Right lobe of liver (tissue), 4 donors: ENCODE measurements at regions not wholly inside any gene's neighbourhood (a gene's known extent, or its start where the extent isn't known, plus 50 kb on each side); places are given as distances from the start of the nearest gene placed in this dataset.

Experiments
- POLR2A ChIP-seq: fragments of 450-650 bp; IDR thresholded peaks from one replicate; pipeline ENCODE4 v1.6.1; 2017; ENCODE audit warnings: antibody characterized with exemption, mild to moderate bottlenecking
- TF ChIP-seq, protein P1 (sequence below), 4 donors: fragments of 200-600 bp in 3 of 4; fragments of 450-650 bp in 1 of 4; IDR thresholded peaks; one replicate each; pipeline versions ENCODE4 v1.5.1 to v1.8.0; 2016 to 2022; ENCODE audit warnings: antibody characterized with exemption in 4 of 4, mild to moderate bottlenecking in 2 of 4
- donor health status: DM: no; HTN: no; CAD: no.
- donor health status: DM: no; HTN: no; CAD: no.
- donor health status: DM: no; HTN: yes; CAD: no.

DNA sequence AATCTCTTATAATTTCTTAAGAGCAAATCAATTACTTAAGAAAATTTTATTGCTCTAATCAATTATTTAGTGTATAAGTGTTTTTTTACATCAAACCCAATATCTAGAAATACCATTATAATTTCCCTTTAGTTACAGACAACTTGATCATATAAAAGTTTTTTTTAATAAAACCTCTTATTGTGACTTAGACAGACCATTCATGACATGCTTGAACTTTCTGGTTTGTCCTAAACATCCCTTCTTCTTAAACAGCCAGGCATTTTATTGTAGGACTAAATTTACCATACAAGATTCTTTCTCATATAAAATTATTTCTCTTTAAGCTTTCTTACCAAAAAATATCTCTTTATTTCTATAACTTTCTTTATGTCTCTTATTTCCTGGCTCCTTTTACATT lies 164.5 kb downstream of the SUCNR1 start:
- no peak for TF ChIP-seq POLR2A
- TF ChIP-seq, protein P1, sequence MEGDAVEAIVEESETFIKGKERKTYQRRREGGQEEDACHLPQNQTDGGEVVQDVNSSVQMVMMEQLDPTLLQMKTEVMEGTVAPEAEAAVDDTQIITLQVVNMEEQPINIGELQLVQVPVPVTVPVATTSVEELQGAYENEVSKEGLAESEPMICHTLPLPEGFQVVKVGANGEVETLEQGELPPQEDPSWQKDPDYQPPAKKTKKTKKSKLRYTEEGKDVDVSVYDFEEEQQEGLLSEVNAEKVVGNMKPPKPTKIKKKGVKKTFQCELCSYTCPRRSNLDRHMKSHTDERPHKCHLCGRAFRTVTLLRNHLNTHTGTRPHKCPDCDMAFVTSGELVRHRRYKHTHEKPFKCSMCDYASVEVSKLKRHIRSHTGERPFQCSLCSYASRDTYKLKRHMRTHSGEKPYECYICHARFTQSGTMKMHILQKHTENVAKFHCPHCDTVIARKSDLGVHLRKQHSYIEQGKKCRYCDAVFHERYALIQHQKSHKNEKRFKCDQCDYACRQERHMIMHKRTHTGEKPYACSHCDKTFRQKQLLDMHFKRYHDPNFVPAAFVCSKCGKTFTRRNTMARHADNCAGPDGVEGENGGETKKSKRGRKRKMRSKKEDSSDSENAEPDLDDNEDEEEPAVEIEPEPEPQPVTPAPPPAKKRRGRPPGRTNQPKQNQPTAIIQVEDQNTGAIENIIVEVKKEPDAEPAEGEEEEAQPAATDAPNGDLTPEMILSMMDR (IDR thresholded peaks at IDR 0.05), result no peak
